AG04449 (cell line): ENCODE measurements at regions not wholly inside any gene's neighbourhood (a gene's known extent, or its start where the extent isn't known, plus 50 kb on each side); places are given as distances from the start of the nearest gene placed in this dataset.

Experiments used
- CTCF ChIA-PET: fragments of 350-600 bp; formaldehyde crosslinking; extraction: SDS; loops from one replicate; lab custom pipeline; 2021; ENCODE audit warnings: antibody characterized with exemption; lab: Yijun Ruan, JAX
- POLR2A ChIA-PET: fragments of 400-600, 350-600 bp; formaldehyde crosslinking; extraction: SDS; loops from one replicate; lab custom pipeline; 2020; ENCODE audit warnings: antibody characterized with exemption, inconsistent platforms; lab: Yijun Ruan, JAX
- DNase-seq: peaks from one replicate; pipeline ENCODE4 v3.0.0-alpha.2; 2010; ENCODE audit warnings: low read depth, low spot score
- H3K4me3 ChIP-seq: 2 replicates; pipeline ENCODE4 v1.5.1; 2011; ENCODE audit warnings: low read depth, mild to moderate bottlenecking, control low read depth, low read length
- TF ChIP-seq, protein P1 (sequence below): IDR thresholded peaks from one replicate; pipeline ENCODE4 v1.5.1; 2011; ENCODE audit warnings: mild to moderate bottlenecking, moderate library complexity, low read length, control low read depth, inconsistent platforms; ENCODE audit not compliant: insufficient read depth; ENCODE audit errors: missing control alignments

DNA sequence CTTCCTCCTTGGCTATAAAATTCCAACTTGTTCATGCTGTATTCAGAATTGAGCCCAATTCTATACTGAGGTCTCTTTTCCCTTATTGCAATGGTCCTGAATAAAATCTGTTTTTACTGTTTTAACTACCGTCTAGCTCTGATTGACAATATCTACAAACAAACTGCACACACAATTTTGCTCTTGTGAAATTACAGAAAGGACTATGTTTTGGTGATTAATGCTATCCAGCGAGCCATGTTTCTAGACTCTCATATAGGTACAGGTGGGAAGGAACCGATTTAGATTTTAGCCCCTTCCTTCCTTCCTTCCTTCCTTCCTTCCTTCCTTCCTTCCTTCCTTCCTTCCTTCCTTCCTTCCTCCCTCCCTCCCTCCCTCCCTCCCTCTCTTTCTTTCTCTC is 254.4 kb downstream of the SLC4A3 start:
- ChIA-PET POLR2A (no interaction called here), CTCF (no interaction called here)
- no peak for DNase-seq
- TF ChIP-seq, protein P1, sequence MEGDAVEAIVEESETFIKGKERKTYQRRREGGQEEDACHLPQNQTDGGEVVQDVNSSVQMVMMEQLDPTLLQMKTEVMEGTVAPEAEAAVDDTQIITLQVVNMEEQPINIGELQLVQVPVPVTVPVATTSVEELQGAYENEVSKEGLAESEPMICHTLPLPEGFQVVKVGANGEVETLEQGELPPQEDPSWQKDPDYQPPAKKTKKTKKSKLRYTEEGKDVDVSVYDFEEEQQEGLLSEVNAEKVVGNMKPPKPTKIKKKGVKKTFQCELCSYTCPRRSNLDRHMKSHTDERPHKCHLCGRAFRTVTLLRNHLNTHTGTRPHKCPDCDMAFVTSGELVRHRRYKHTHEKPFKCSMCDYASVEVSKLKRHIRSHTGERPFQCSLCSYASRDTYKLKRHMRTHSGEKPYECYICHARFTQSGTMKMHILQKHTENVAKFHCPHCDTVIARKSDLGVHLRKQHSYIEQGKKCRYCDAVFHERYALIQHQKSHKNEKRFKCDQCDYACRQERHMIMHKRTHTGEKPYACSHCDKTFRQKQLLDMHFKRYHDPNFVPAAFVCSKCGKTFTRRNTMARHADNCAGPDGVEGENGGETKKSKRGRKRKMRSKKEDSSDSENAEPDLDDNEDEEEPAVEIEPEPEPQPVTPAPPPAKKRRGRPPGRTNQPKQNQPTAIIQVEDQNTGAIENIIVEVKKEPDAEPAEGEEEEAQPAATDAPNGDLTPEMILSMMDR, result no peak
- H3K4me3 ChIP-seq, result no peak overlapping the region

GRCh38 chr2:219886615-219887014 is 259.2 kb downstream of the SLC4A3 start:
- CTCF ChIA-PET, result no interaction called here
- POLR2A ChIA-PET, result no interaction called here
- no peak overlapping the region for H3K4me3 ChIP-seq
- TF ChIP-seq, protein P1, result peak; percentile 24
- DNase-seq, result no peak

DNA sequence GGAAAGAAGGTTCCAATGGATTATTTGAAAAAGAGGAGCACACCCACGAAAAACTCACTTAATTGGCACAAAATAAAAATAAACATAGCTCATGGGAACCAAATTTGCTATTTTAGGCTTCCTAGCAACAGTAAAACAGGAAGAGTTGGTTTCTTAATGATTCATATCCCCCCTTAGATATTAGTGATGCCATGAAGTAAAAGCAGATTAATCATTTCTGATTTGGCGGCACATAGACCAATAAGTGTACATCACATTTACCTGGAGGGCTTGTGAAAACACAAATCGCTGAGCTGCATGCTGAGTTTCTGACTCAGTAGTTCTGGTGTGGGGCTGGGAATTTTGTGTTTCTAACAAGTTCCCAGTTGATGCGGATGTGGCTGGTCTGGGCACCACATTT is 260.4 kb downstream of the SLC4A3 start:
- POLR2A ChIA-PET, result no interaction called here
- CTCF ChIA-PET, result no interaction called here
- H3K4me3 ChIP-seq, result no peak overlapping the region
- no peak for DNase-seq
- TF ChIP-seq, protein P1, result no peak

DNA sequence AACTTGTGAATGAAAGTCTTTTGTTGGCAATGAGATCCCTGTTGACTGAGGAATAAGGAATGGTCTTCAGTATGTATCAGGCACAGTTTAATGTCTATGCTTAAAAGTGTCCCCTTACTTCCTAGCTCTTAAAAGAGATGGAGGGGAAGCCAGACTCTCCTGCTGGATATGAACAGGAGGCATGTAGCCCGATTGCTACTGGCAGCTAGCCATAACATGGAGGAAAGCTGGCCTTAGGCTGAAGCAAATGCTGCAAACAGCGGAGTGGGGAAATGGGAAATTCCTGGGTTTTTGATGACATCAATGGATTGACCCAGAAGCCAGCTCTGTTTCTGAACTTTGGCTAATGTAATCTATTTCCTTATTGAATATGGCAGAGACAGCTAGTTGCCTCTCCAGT is 266.1 kb downstream of the SLC4A3 start:
- DNase-seq, result no peak
- no peak overlapping the region for H3K4me3 ChIP-seq
- TF ChIP-seq, protein P1, result no peak
- ChIA-PET POLR2A (no interaction called here), CTCF (no interaction called here)

- TF ChIP-seq, protein P1, result no peak
- no peak overlapping the region for H3K4me3 ChIP-seq
- DNase-seq, result no peak
- CTCF ChIA-PET, result no interaction called here
- POLR2A ChIA-PET, result no interaction called here
Observed at GRCh38 chr2:219897456-219897855, 270.0 kb downstream of the SLC4A3 start.

GRCh38 chr2:219901155-219901554 is 273.7 kb downstream of the SLC4A3 start:
- no peak overlapping the region for H3K4me3 ChIP-seq
- DNase-seq, result no peak
- TF ChIP-seq, protein P1, result no peak
- ChIA-PET CTCF (interaction anchor here (1.1 kb wide), 1 partner anchor 17 kb away, joined by 3 read pairs; no protein-coding TSS in a partner anchor), POLR2A (no interaction called here)
